Testis (tissue), 2 donors: ENCODE measurements at regions not wholly inside any gene's neighbourhood (a gene's known extent, or its start where the extent isn't known, plus 50 kb on each side); places are given as distances from the start of the nearest gene placed in this dataset.

Experiments
- CTCF ChIP-seq, 3 experiments: fragments of 450-650 bp in 2 of 3; fragments of 200-600 bp in 1 of 3; sonication (generic) in 1 of 3; IDR thresholded peaks; one replicate each; pipeline ENCODE4 v1.5.1; 2016 to 2019; ENCODE audit warnings: antibody characterized with exemption in 3 of 3, mild to moderate bottlenecking in 2 of 3, moderate library complexity in 1 of 3
- POLR2A ChIP-seq: fragments of 450-650 bp; IDR thresholded peaks from one replicate; pipeline ENCODE4 v1.6.1; 2017; ENCODE audit warnings: antibody characterized with exemption, mild to moderate bottlenecking, moderate library complexity

DNA sequence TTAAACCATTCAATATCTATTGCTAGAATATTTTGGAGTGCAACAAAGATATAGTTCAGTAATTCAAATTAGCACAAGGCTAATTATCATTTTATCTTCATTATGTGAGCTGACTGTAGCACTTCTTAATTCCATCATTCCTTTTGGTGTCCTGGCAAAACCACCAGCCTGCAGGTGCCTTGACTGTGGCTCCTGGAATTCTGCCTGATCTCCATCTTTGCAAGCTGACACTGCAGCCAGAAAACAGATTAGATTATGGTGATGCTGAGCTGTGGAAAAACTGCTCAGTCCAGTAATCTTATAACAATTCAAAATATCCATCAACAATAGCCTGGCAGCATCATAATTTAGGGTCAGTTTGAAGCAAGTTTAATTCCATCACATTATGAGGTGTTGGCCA lies 919.5 kb downstream of the DTWD2 start:
- no peak for TF ChIP-seq CTCF (IDR thresholded peaks at IDR 0.05)
- no peak for TF ChIP-seq POLR2A
